Fibroblast of mammary gland (primary cell): ENCODE measurements at regions not wholly inside any gene's neighbourhood (a gene's known extent, or its start where the extent isn't known, plus 50 kb on each side); places are given as distances from the start of the nearest gene placed in this dataset.

ENCODE experiments used
- DNase-seq: peaks from one replicate; pipeline ENCODE4 v3.0.0-alpha.2; 2010; ENCODE audit warnings: low read depth
- H3K4me3 ChIP-seq: 2 replicates; pipeline ENCODE4 v1.5.1; 2011; ENCODE audit warnings: low read depth, mild to moderate bottlenecking, low read length, moderate library complexity; ENCODE audit not compliant: control insufficient read depth
- CTCF ChIP-seq: conservative IDR thresholded peaks from 2 replicates; pipeline ENCODE4 v1.5.1; 2011; ENCODE audit warnings: low read depth, low read length, inconsistent platforms; ENCODE audit not compliant: control insufficient read depth, insufficient read depth

GRCh38 chr17:33647956-33648355 lies 354.9 kb upstream of the ASIC2 start:
- peak; percentile 34 for TF ChIP-seq CTCF
- DNase-seq: peak; percentile 6
- no peak overlapping the region for H3K4me3 ChIP-seq

GRCh38 chr17:33650304-33650703 lies 357.2 kb upstream of the ASIC2 start:
- no peak overlapping the region for H3K4me3 ChIP-seq
- no peak for DNase-seq
- TF ChIP-seq CTCF: no peak

- peak; percentile 30 for DNase-seq
- peak; percentile 15 for TF ChIP-seq CTCF
- no peak overlapping the region for H3K4me3 ChIP-seq
Measured at GRCh38 chr17:33651686-33652085, 358.6 kb upstream of the ASIC2 start.

GRCh38 chr17:33652731-33653398 lies 359.8 kb upstream of the ASIC2 start:
- H3K4me3 ChIP-seq: no peak overlapping the region
- TF ChIP-seq CTCF: no peak
- no peak for DNase-seq

- TF ChIP-seq CTCF: no peak
- H3K4me3 ChIP-seq: no peak overlapping the region
- DNase-seq: no peak
Measured at GRCh38 chr17:33653399-33653788, 360.3 kb upstream of the ASIC2 start.

GRCh38 chr17:33657181-33657580 lies 364.1 kb upstream of the ASIC2 start:
- no peak for TF ChIP-seq CTCF
- H3K4me3 ChIP-seq: no peak overlapping the region
- DNase-seq: no peak

- no peak for TF ChIP-seq CTCF
- no peak overlapping the region for H3K4me3 ChIP-seq
- no peak for DNase-seq
Measured at GRCh38 chr17:33661975-33662374, 368.9 kb upstream of the ASIC2 start.
